HG03565 (cell line): ENCODE measurements at regions not wholly inside any gene's neighbourhood (a gene's known extent, or its start where the extent isn't known, plus 50 kb on each side); places are given as distances from the start of the nearest gene placed in this dataset.
"Not testable (repeated sequence)": the region's sequence is repeated elsewhere in the genome, so short reads cannot be mapped to it uniquely, and the experiment has no call there.

ENCODE experiments used
- ATAC-seq: cut with Tn5 transposase; IDR thresholded peaks from one replicate; pipeline ENCODE4 v1.9.1; 2021; ENCODE audit warnings: mild to moderate bottlenecking, moderate library complexity; ENCODE audit not compliant: unreplicated experiment

DNA sequence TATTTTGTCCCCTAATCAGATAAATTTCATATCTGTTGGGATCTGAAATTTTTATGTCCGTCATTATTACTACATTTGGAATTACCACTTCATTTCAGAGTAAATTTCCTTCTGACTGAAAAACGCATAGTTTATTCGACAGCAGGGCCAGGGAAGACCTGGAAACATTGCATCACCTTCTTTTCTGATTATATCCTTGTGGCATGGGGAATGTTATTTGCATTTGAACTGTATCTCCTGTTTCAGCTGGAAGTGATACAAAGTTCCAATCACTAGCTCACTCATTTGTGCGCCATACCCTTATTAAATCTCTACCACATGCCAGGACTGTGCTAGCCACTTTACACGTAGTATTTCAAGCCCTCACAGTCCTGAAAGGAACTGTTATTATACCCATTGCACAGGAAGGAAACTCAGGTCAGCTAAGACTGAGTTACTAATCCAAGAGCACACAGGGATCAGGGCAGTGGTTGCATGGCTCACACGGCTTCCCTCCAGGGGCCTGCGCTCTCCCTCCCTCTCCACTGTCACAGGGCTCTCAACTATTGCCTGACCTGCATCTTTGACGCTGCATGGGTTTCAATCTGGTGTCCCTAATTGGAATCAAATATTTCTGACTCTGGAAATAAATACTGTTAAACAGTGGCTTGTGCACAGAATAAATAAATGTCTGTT is 84.4 kb upstream of the NANOS1 start:
- ATAC-seq: no peak

DNA sequence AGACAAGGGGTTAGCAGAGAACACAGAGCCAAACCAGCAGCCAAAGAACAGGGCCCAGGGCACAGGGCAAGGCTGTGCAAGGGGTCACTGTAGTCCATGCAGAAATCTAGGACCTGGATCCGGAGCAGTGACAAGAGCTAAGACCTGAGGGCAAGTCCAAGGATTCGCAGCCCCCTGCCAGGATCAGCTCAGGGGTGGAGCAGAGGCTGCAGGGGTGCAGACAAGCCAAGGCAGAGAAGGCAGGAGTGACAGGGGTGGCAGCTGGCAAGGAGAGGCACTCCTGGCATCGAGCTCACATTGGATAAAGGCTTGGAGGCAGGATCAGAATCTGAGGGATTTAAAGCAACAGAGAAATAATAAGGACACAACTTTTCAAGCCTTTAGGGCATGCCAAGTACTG is 80.7 kb upstream of the NANOS1 start:
- ATAC-seq: no peak

- ATAC-seq: no peak
These were observed 79.3 kb upstream of the NANOS1 start for GRCh38 chr10:118950190-118950680.

DNA sequence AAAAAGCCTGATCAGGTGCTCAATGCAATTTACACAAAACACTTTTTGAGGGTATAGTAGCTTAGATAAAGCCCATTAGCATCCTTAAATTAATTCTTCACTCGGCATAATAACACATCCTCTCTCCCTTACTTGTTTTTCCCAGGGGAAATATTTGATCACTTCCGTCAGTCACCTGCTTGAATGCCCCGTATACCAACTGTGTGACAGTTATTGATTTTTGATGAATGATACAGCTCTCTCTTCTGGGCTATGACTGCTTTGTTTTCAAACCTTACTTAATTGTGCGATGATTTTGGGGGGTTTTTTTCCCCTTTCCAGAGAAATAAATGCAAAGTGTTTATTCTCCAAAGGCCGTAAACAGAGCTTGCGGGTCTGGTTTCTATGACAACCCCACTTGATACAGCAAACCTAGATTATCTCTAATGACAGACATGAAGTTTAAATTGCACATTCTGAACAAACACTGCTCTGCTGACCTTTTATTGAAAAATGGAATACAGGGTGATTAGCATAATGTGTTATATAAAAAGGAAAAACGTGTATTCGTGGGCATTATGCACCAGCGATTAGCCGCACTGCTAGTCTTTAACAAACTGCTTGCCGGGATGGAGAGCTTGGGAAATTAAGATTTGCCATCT is 78.4 kb upstream of the NANOS1 start:
- no peak for ATAC-seq

DNA sequence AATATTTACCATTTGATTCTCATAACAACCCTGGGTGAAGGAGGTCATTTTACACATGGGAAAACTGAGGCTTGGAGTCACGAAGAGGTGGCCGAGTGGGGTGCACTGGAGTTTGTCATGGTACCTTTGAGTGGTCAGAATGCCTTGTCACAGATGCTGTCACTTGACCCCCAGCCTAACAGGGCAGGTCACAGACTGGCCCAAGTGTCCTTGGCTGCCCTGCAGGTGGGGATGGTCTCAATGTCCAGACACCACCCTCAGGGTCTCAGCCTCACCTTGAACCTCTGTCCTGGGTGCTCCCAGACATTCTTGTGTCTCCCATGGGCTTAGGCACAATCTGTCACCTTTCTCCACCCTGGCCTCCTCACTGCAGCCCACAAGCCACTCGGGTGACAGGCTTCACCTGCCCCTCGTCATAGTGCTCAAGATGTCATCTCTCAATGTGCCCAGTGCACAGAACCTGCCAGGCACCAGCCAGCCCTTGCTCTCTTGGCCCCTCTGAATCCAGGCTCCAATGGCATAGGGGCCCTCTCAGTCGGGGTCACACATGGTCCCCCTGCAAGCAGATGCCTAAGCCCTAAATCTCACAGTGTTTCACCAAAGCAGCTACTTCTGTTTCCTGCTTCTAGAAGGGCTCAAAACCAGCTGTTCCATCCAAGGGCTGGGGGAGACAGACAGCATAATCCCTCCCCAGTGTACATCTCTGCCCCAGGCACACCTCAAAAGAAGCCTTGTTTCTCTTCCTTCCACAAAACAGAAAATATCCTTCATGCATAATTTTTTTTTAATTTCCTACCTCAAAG is 76.8 kb upstream of the NANOS1 start:
- ATAC-seq: no peak

DNA sequence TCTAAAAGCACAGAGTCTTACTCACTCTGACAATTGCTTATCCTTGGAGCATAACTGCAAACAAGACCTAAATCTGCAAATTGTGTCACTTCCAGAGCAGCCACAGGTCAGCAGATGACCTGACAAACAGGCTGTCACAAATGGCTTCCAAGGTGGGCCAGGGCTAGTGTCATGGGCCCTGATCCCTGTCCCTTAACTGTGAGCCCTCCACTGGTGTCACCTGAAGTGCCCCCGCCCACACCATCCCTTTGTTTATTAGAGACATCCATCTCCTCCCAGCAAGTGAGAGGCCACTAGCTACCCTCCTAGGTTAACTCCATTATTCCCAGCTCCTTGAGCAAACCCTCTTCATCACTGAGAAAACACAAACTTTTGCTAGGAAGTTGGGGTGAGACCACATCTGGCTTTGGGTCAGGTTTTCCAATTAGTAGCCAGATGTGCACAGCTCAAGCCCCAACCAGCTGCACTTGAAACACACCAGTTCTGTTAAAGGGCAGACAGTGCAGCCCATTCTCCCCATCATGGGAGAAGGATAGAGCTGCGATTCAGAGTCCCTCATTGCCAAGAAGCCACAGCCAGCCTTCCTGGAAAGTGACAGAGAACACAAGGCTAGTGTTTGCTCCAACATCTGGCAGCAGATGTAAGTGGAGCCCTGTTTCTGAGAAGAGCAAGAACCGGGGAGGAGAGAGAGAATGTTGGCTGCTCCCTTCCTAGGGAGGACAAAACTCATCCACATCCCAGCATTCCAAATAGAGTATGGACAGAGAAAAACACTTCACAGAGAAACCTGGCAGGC is 75.7 kb upstream of the NANOS1 start:
- ATAC-seq: no peak

DNA sequence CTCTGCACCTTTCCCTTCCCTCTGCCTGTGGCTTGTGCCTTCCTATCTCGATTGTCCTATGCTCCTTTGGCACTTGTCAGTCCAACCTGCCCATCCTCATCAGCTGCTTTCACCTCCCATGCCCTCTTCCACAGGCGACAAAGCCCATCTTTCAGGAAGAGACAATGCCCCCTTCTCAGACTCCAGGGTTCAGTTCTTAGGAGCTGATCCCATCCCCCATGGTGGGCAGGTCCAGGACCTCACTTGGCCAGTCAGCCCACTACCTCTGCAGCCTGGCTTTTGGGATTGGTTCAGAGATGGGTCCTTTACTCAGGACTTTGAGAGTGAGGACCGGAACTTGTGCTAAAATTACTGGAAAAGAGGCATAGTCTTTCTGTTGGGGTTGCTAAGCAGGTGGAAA is 74.0 kb upstream of the NANOS1 start:
- no peak for ATAC-seq

GRCh38 chr10:118955951-118956801 is 73.3 kb upstream of the NANOS1 start:
- ATAC-seq: no peak

GRCh38 chr10:118956802-118957442 is 72.6 kb upstream of the NANOS1 start:
- no peak for ATAC-seq

- ATAC-seq: no peak
These were observed 72.1 kb upstream of the NANOS1 start for GRCh38 chr10:118957443-118957825.

GRCh38 chr10:118957966-118958365 is 71.5 kb upstream of the NANOS1 start:
- ATAC-seq: no peak

GRCh38 chr10:118958559-118958958 is 71.0 kb upstream of the NANOS1 start:
- no peak for ATAC-seq

GRCh38 chr10:118958984-118959925 is 70.3 kb upstream of the NANOS1 start:
- no peak for ATAC-seq

GRCh38 chr10:118960157-118961090 is 69.1 kb upstream of the NANOS1 start:
- ATAC-seq: no peak

DNA sequence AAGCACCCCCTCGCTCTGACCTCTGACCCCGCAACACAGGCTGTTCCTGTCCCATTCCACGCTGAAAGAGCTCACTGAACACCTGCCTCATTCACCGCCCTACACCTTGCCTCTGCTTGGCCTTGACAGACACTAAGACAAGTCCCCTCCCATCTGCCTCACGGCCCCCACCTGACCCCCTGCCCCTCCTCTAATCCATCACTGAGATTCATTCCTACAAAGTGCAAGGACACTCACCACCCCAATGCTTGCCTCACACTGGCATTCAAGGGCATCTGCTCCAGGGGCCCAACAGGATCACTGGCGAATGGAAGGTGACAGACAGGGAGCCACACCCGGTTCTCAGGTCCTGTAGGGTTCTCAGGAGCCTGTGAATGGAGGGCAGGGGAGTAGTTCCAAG is 68.1 kb upstream of the NANOS1 start:
- ATAC-seq: no peak

- not testable (repeated sequence) for ATAC-seq
These were observed 67.1 kb upstream of the NANOS1 start for GRCh38 chr10:118962331-118962868.

GRCh38 chr10:118963341-118963740 is 66.2 kb upstream of the NANOS1 start:
- ATAC-seq: no peak
